Parathyroid adenoma (tissue), 2 donors: ENCODE measurements at regions not wholly inside any gene's neighbourhood (a gene's known extent, or its start where the extent isn't known, plus 50 kb on each side); places are given as distances from the start of the nearest gene placed in this dataset.

ENCODE experiments used
- H2AFZ ChIP-seq: fragments of 300-600 bp; sonication (generic); one replicate; pipeline ENCODE4 v1.7.0; 2017; ENCODE audit warnings: antibody characterized with exemption, mild to moderate bottlenecking
- H3K27ac ChIP-seq: fragments of 300-600 bp; sonication (generic); one replicate; pipeline ENCODE4 v1.7.0; 2017
- H3K27me3 ChIP-seq: fragments of 300-600 bp; sonication (generic); one replicate; pipeline ENCODE4 v1.7.0; 2017; ENCODE audit warnings: low read length; ENCODE audit not compliant: control insufficient read depth, insufficient read depth
- H3K36me3 ChIP-seq: fragments of 300-600 bp; sonication (generic); one replicate; pipeline ENCODE4 v1.7.0; 2017; ENCODE audit warnings: low read length; ENCODE audit not compliant: control insufficient read depth, insufficient read depth
- H3K4me1 ChIP-seq: fragments of 300-600 bp; sonication (generic); one replicate; pipeline ENCODE4 v1.7.0; 2017; ENCODE audit warnings: control low read depth
- H3K4me2 ChIP-seq: fragments of 300-600 bp; sonication (generic); one replicate; pipeline ENCODE4 v1.7.0; 2017; ENCODE audit warnings: low read length
- H3K4me3 ChIP-seq: fragments of 300-600 bp; sonication (generic); one replicate; pipeline ENCODE4 v1.7.0; 2017; ENCODE audit warnings: low read depth, low read length
- H3K79me2 ChIP-seq: fragments of 300-600 bp; sonication (generic); one replicate; pipeline ENCODE4 v1.7.0; 2017; ENCODE audit warnings: control low read depth
- H3K9ac ChIP-seq: fragments of 300-600 bp; sonication (generic); one replicate; pipeline ENCODE4 v1.7.0; 2017; ENCODE audit warnings: mild to moderate bottlenecking
- H3K9me3 ChIP-seq: fragments of 300-600 bp; sonication (generic); one replicate; pipeline ENCODE4 v1.7.0; 2017; ENCODE audit warnings: low read length; ENCODE audit not compliant: control insufficient read depth
- CTCF ChIP-seq: fragments of 300-600 bp; sonication (generic); IDR thresholded peaks from one replicate; pipeline ENCODE4 v1.7.0; 2017; ENCODE audit warnings: antibody characterized with exemption, mild to moderate bottlenecking
- donor health status: primary hyperparathyroidism.

- no peak for TF ChIP-seq CTCF
- H3K4me2 ChIP-seq = no peak overlapping the region
- no peak overlapping the region for H3K27ac ChIP-seq
- H3K36me3 ChIP-seq = no peaks in the 10 kb centered on the region
- no peaks in the 10 kb centered on the region for H3K4me1 ChIP-seq
- H3K9me3 ChIP-seq = no peaks in the 10 kb centered on the region
- no peak overlapping the region for H3K9ac ChIP-seq
- H3K79me2 ChIP-seq = no peaks in the 10 kb centered on the region
- no peak overlapping the region for H2AFZ ChIP-seq
- no peak overlapping the region for H3K4me3 ChIP-seq
- H3K27me3 ChIP-seq = no peaks in the 10 kb centered on the region
Observed at GRCh38 chr10:64598600-64598999, 1077.4 kb downstream of the REEP3 start.

GRCh38 chr10:64601298-64601697, 1080.1 kb downstream of the REEP3 start:
- no peaks in the 10 kb centered on the region for H3K79me2 ChIP-seq
- H3K9me3 ChIP-seq = no peaks in the 10 kb centered on the region
- TF ChIP-seq CTCF = no peak
- H2AFZ ChIP-seq = no peak overlapping the region
- no peak overlapping the region for H3K27ac ChIP-seq
- H3K4me3 ChIP-seq = no peak overlapping the region
- H3K27me3 ChIP-seq = no peaks in the 10 kb centered on the region
- no peak overlapping the region for H3K4me2 ChIP-seq
- no peaks in the 10 kb centered on the region for H3K4me1 ChIP-seq
- H3K36me3 ChIP-seq = no peaks in the 10 kb centered on the region
- no peak overlapping the region for H3K9ac ChIP-seq

GRCh38 chr10:64617085-64617484, 1095.9 kb downstream of the REEP3 start:
- Histone ChIP-seq H3K9ac (no peak overlapping the region), H3K79me2 (no peaks in the 10 kb centered on the region), H2AFZ (no peak overlapping the region), H3K27ac (no peak overlapping the region), H3K4me2 (no peak overlapping the region), H3K9me3 (no peaks in the 10 kb centered on the region), H3K4me1 (no peaks in the 10 kb centered on the region), H3K36me3 (no peaks in the 10 kb centered on the region), H3K4me3 (no peak overlapping the region), H3K27me3 (no peaks in the 10 kb centered on the region)
- no peak for TF ChIP-seq CTCF

GRCh38 chr10:64619102-64619501, 1097.9 kb downstream of the REEP3 start:
- H3K9ac ChIP-seq = no peak overlapping the region
- H3K4me3 ChIP-seq = no peak overlapping the region
- no peak for TF ChIP-seq CTCF
- H2AFZ ChIP-seq = no peak overlapping the region
- H3K27ac ChIP-seq = no peak overlapping the region
- no peaks in the 10 kb centered on the region for H3K36me3 ChIP-seq
- no peaks in the 10 kb centered on the region for H3K9me3 ChIP-seq
- H3K27me3 ChIP-seq = no peaks in the 10 kb centered on the region
- no peaks in the 10 kb centered on the region for H3K4me1 ChIP-seq
- H3K4me2 ChIP-seq = no peak overlapping the region
- H3K79me2 ChIP-seq = no peaks in the 10 kb centered on the region

GRCh38 chr10:64626924-64627323, 1105.7 kb downstream of the REEP3 start:
- H3K4me1 ChIP-seq = no peaks in the 10 kb centered on the region
- no peak overlapping the region for H3K9ac ChIP-seq
- TF ChIP-seq CTCF = no peak
- H3K27ac ChIP-seq = no peak overlapping the region
- no peak overlapping the region for H3K4me3 ChIP-seq
- H3K4me2 ChIP-seq = no peak overlapping the region
- no peaks in the 10 kb centered on the region for H3K27me3 ChIP-seq
- H3K36me3 ChIP-seq = no peaks in the 10 kb centered on the region
- H3K79me2 ChIP-seq = no peaks in the 10 kb centered on the region
- no peaks in the 10 kb centered on the region for H3K9me3 ChIP-seq
- no peak overlapping the region for H2AFZ ChIP-seq
